Fibroblast of lung (primary cell): ENCODE measurements at regions not wholly inside any gene's neighbourhood (a gene's known extent, or its start where the extent isn't known, plus 50 kb on each side); places are given as distances from the start of the nearest gene placed in this dataset.

ENCODE experiments used
- CTCF ChIP-seq, 2 donors: IDR thresholded peaks in 1 of 2; conservative IDR thresholded peaks in 1 of 2; 1 replicate in 1 of 2; 2 replicates in 1 of 2; pipeline ENCODE4 v1.5.1; 2011 to 2012; ENCODE audit warnings: low read length in 2 of 2, control low read depth in 1 of 2, inconsistent platforms in 1 of 2, low read depth in 1 of 2, mild to moderate bottlenecking in 1 of 2
- EZH2 ChIP-seq: IDR thresholded peaks from 2 replicates; pipeline ENCODE4 v1.5.1; 2012; ENCODE audit warnings: low read length, control low read depth, mild to moderate bottlenecking; ENCODE audit errors: missing control alignments

GRCh38 chr2:89797320-89798038 lies 1106.0 kb downstream of the RPIA start:
- TF ChIP-seq CTCF (conservative IDR thresholded peaks at IDR 0.05 in 1 of 2, IDR thresholded peaks at IDR 0.05 in 1 of 2; ENCODE audit: low read depth in 1 of 2, low read length in 2 of 2): no peak
- TF ChIP-seq EZH2: no peak
